PFSK-1 (cell line): ENCODE measurements at regions not wholly inside any gene's neighbourhood (a gene's known extent, or its start where the extent isn't known, plus 50 kb on each side); places are given as distances from the start of the nearest gene placed in this dataset.

Experiments
- POLR2AphosphoS5 ChIP-seq: IDR thresholded peaks from 2 replicates; pipeline ENCODE4 v1.6.1; 2012; ENCODE audit warnings: low read depth, mild to moderate bottlenecking, control low read depth, low read length, moderate library complexity
- SIN3A ChIP-seq: IDR thresholded peaks from 2 replicates; pipeline ENCODE4 v1.6.1; 2012; ENCODE audit warnings: mild to moderate bottlenecking, low read length, moderate library complexity, borderline replicate concordance; ENCODE audit not compliant: insufficient read depth
- TAF1 ChIP-seq: IDR thresholded peaks from 2 replicates; pipeline ENCODE4 v1.6.1; 2012; ENCODE audit warnings: low read length, control low read depth, borderline replicate concordance; ENCODE audit not compliant: insufficient read depth

- TF ChIP-seq POLR2AphosphoS5 = no peak
- TF ChIP-seq SIN3A = no peak
- TF ChIP-seq TAF1 = no peak
Measured at GRCh38 chr1:244347942-244348341, 103.8 kb downstream of the ADSS2 start.
